ENCODE measurements at regions not wholly inside any gene's neighbourhood (a gene's known extent, or its start where the extent isn't known, plus 50 kb on each side); places are given as distances from the start of the nearest gene placed in this dataset.

GRCh38 chr5:98064118-98064685 lies 709.3 kb upstream of the RGMB start:
- DNase-seq (no peak), ATAC-seq (no peak)
- Mint-ChIP-seq H3K4me1 (no peaks in the 10 kb centered on the region), H3K27me3 (no peaks in the 10 kb centered on the region), H3K36me3 (no peaks in the 10 kb centered on the region), H3K4me3 (no peak overlapping the region), H3K27ac (no peak overlapping the region), H3K9me3 (ENCODE audit: low read depth) (no peaks in the 10 kb centered on the region)
- CTCF ChIA-PET = no interaction called here

- no peaks in the 10 kb centered on the region for H3K9me3 Mint-ChIP-seq (ENCODE audit: low read depth)
- ATAC-seq (no peak), DNase-seq (no peak)
- CTCF ChIA-PET = no interaction called here
- H3K4me1 Mint-ChIP-seq = peaks cover 2% of the 10 kb centered on the region
- H3K4me3 Mint-ChIP-seq = no peak overlapping the region
- H3K27ac Mint-ChIP-seq = no peak overlapping the region
- H3K36me3 Mint-ChIP-seq = no peaks in the 10 kb centered on the region
- H3K27me3 Mint-ChIP-seq = no peaks in the 10 kb centered on the region
These were observed 708.1 kb upstream of the RGMB start for GRCh38 chr5:98065261-98065909.

- Mint-ChIP-seq H3K36me3 (no peaks in the 10 kb centered on the region), H3K27ac (no peak overlapping the region), H3K9me3 (ENCODE audit: low read depth) (no peaks in the 10 kb centered on the region), H3K27me3 (no peaks in the 10 kb centered on the region), H3K4me3 (no peak overlapping the region), H3K4me1 (peaks cover 2% of the 10 kb centered on the region)
- DNase-seq (no peak), ATAC-seq (no peak)
- CTCF ChIA-PET = no interaction called here
These were observed 706.6 kb upstream of the RGMB start for GRCh38 chr5:98066910-98067309.

- DNase-seq = no peak
- Mint-ChIP-seq H3K4me3 (no peak overlapping the region), H3K27ac (no peak overlapping the region), H3K4me1 (peaks cover 2% of the 10 kb centered on the region), H3K27me3 (no peaks in the 10 kb centered on the region), H3K36me3 (no peaks in the 10 kb centered on the region), H3K9me3 (ENCODE audit: low read depth) (no peaks in the 10 kb centered on the region)
- CTCF ChIA-PET = no interaction called here
- ATAC-seq = no peak
These were observed 703.5 kb upstream of the RGMB start for GRCh38 chr5:98069876-98070512.

GRCh38 chr5:98072921-98073320 lies 700.5 kb upstream of the RGMB start:
- Mint-ChIP-seq H3K27me3 (no peaks in the 10 kb centered on the region), H3K9me3 (ENCODE audit: low read depth) (no peaks in the 10 kb centered on the region), H3K27ac (no peak overlapping the region), H3K36me3 (no peaks in the 10 kb centered on the region), H3K4me3 (no peak overlapping the region), H3K4me1 (peaks cover 2% of the 10 kb centered on the region)
- CTCF ChIA-PET = no interaction called here
- ATAC-seq (no peak), DNase-seq (no peak)

GRCh38 chr5:98076501-98076900 lies 697.0 kb upstream of the RGMB start:
- H3K27ac Mint-ChIP-seq = no peak overlapping the region
- H3K9me3 Mint-ChIP-seq (ENCODE audit: low read depth) = no peaks in the 10 kb centered on the region
- ATAC-seq (no peak), DNase-seq (no peak)
- CTCF ChIA-PET = no interaction called here
- H3K36me3 Mint-ChIP-seq = no peaks in the 10 kb centered on the region
- no peaks in the 10 kb centered on the region for H3K4me1 Mint-ChIP-seq
- no peaks in the 10 kb centered on the region for H3K27me3 Mint-ChIP-seq
- H3K4me3 Mint-ChIP-seq = no peak overlapping the region

GRCh38 chr5:98085593-98085992 lies 687.9 kb upstream of the RGMB start:
- H3K4me3 Mint-ChIP-seq = no peak overlapping the region
- H3K4me1 Mint-ChIP-seq = no peaks in the 10 kb centered on the region
- ATAC-seq (no peak), DNase-seq (no peak)
- H3K36me3 Mint-ChIP-seq = no peaks in the 10 kb centered on the region
- no peaks in the 10 kb centered on the region for H3K27me3 Mint-ChIP-seq
- H3K27ac Mint-ChIP-seq = no peak overlapping the region
- CTCF ChIA-PET = no interaction called here
- H3K9me3 Mint-ChIP-seq (ENCODE audit: low read depth) = no peaks in the 10 kb centered on the region

GRCh38 chr5:98095072-98095471 lies 678.4 kb upstream of the RGMB start:
- Mint-ChIP-seq H3K27ac (no peak overlapping the region), H3K4me3 (no peak overlapping the region), H3K9me3 (ENCODE audit: low read depth) (no peaks in the 10 kb centered on the region), H3K4me1 (no peaks in the 10 kb centered on the region), H3K36me3 (no peaks in the 10 kb centered on the region), H3K27me3 (no peaks in the 10 kb centered on the region)
- DNase-seq = no peak
- no peak for ATAC-seq
- CTCF ChIA-PET = no interaction called here

GRCh38 chr5:98096155-98096554 lies 677.3 kb upstream of the RGMB start:
- DNase-seq = no peak
- CTCF ChIA-PET = no interaction called here
- H3K4me3 Mint-ChIP-seq = no peak overlapping the region
- H3K4me1 Mint-ChIP-seq = no peaks in the 10 kb centered on the region
- H3K36me3 Mint-ChIP-seq = no peaks in the 10 kb centered on the region
- no peak overlapping the region for H3K27ac Mint-ChIP-seq
- no peak for ATAC-seq
- no peaks in the 10 kb centered on the region for H3K9me3 Mint-ChIP-seq (ENCODE audit: low read depth)
- H3K27me3 Mint-ChIP-seq = no peaks in the 10 kb centered on the region

GRCh38 chr5:98099448-98100105 lies 673.9 kb upstream of the RGMB start:
- ATAC-seq (no peak), DNase-seq (no peak)
- Mint-ChIP-seq H3K27ac (no peak overlapping the region), H3K9me3 (ENCODE audit: low read depth) (no peaks in the 10 kb centered on the region), H3K4me1 (no peaks in the 10 kb centered on the region), H3K36me3 (no peaks in the 10 kb centered on the region), H3K27me3 (no peaks in the 10 kb centered on the region), H3K4me3 (no peak overlapping the region)
- CTCF ChIA-PET = interaction anchor here (0.7 kb wide), 1 partner anchor 1551 kb away, joined by 3 read pairs; no protein-coding TSS in a partner anchor

GRCh38 chr5:98101131-98101530 lies 672.3 kb upstream of the RGMB start:
- Mint-ChIP-seq H3K27ac (no peak overlapping the region), H3K9me3 (ENCODE audit: low read depth) (no peaks in the 10 kb centered on the region), H3K36me3 (no peaks in the 10 kb centered on the region), H3K4me1 (no peaks in the 10 kb centered on the region), H3K4me3 (no peak overlapping the region), H3K27me3 (no peaks in the 10 kb centered on the region)
- DNase-seq (no peak), ATAC-seq (no peak)
- CTCF ChIA-PET = no interaction called here

- no peaks in the 10 kb centered on the region for H3K36me3 Mint-ChIP-seq
These were observed 670.5 kb upstream of the RGMB start for GRCh38 chr5:98102936-98103335.

GRCh38 chr5:98103807-98104206 lies 669.7 kb upstream of the RGMB start:
- CTCF ChIA-PET = no interaction called here
- no peak for ATAC-seq
- H3K27me3 Mint-ChIP-seq = peaks cover 2% of the 10 kb centered on the region

More at GRCh38 chr5:98102936-98103335, 670.5 kb upstream of the RGMB start:
- CTCF ChIA-PET = no interaction called here
- H3K9me3 Mint-ChIP-seq (ENCODE audit: low read depth) = no peaks in the 10 kb centered on the region
- H3K27ac Mint-ChIP-seq = no peak overlapping the region
- no peak overlapping the region for H3K4me3 Mint-ChIP-seq
- DNase-seq (no peak), ATAC-seq (no peak)
- H3K27me3 Mint-ChIP-seq = peaks cover 2% of the 10 kb centered on the region
- no peaks in the 10 kb centered on the region for H3K4me1 Mint-ChIP-seq

More at GRCh38 chr5:98103807-98104206, 669.7 kb upstream of the RGMB start:
- no peaks in the 10 kb centered on the region for H3K36me3 Mint-ChIP-seq
- no peaks in the 10 kb centered on the region for H3K4me1 Mint-ChIP-seq
- DNase-seq = no peak
- H3K27ac Mint-ChIP-seq = no peak overlapping the region
- H3K4me3 Mint-ChIP-seq = no peak overlapping the region
- no peaks in the 10 kb centered on the region for H3K9me3 Mint-ChIP-seq (ENCODE audit: low read depth)

All from activated CD8-positive, alpha-beta memory T cell treated with anti-CD3 and anti-CD28 coated beads, Interleukin-2, amount 10 ng/mL, durations not matched to agents 7 days and 5 days (primary cell).